GM21423 (cell line): ENCODE measurements at regions not wholly inside any gene's neighbourhood (a gene's known extent, or its start where the extent isn't known, plus 50 kb on each side); places are given as distances from the start of the nearest gene placed in this dataset.

ENCODE experiments used
- ATAC-seq: cut with Tn5 transposase; IDR thresholded peaks from one replicate; pipeline ENCODE4 v1.9.1; 2021; ENCODE audit warnings: mild to moderate bottlenecking, moderate library complexity; ENCODE audit not compliant: unreplicated experiment

DNA sequence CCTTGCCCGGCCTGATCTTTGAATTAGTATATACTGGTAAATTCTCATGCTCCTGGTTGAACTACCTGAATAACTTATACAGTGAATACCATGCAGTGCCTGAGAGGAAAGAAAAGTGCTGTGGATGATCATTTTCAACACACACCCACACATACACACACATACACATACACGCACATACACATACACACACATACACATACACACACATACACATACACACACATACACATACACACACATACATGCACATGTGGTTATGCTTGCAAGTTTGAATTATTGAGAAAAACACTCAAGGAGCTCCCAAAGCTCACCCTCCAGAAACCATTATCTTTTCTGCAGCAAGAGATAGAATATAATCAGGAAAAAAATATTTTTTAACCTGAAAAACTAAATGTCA, 366.9 kb upstream of the RASGEF1B start:
- ATAC-seq: no peak

DNA sequence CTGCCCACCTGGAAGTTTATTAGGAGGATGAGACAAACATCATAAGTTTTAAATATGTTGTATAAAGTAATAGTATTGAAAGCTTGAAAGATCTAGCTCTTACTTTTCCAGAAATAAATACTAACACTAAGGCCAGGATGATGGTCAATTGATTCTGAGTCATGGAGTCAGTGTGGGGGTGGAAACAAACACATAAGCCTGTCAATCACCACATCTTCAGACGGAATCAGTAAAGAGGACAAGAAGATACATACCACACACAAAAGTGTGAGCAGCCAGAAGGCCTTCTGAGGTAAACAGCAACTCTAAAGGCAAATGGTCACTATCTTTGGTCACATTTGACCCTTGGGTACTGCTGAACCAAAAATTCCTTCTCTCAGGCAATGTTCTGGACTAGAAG, 365.0 kb upstream of the RASGEF1B start:
- no peak for ATAC-seq

GRCh38 chr4:81833576-81833975, 361.9 kb upstream of the RASGEF1B start:
- ATAC-seq: no peak

- no peak for ATAC-seq
Measured at GRCh38 chr4:81828991-81829390, 357.3 kb upstream of the RASGEF1B start.

DNA sequence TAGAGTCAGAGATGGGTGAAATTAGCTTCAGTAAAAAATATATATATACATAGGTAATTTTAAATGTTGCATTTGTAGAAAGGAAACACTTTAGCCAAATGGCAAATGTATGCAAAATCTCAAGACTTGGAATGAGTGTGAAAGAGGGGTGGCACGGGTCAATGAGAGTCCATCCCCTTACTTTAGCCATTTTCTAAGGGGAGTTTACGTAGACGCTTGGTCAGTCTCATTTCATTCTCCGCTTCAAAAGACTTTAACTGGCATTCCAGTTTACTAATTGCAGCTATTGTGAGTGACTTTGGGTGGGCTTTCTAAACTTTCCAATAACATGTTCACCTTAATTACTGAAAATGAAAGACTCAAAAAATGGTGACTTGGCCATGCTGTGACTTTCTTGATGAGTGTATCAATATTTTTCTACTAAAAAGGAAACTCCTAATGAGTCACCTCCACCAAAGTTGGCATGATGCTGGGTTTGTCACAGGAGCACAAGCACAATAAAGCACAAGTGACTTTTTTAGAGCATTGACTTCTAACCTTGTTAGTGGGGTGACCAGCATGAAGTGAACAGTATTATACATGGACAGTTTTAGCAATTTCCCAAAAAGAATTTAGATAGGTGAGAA, 356.0 kb upstream of the RASGEF1B start:
- ATAC-seq: peak; percentile 81

GRCh38 chr4:81826817-81827424, 355.2 kb upstream of the RASGEF1B start:
- ATAC-seq: no peak

DNA sequence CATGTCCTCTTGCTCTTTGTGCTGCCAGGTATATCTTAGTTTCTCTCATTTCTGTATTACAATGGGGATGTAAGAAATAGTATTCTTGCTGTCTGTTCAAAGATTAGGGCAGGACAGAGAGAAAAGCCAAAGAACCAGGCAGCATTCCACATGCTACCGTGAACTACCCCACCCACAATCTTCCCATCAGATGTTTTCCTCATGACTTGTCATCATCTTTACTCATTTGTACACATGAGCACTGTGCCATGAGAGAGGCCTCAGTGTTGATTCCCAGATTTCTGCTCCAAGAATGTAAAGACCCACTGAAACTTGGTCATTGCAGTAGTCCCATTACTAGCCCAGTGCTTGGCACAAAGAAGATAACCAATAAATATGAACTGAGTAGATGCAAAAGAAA, 354.6 kb upstream of the RASGEF1B start:
- ATAC-seq: no peak

GRCh38 chr4:81818385-81818920, 346.7 kb upstream of the RASGEF1B start:
- ATAC-seq: no peak

- no peak for ATAC-seq
Measured at GRCh38 chr4:81816031-81816761, 344.5 kb upstream of the RASGEF1B start.

DNA sequence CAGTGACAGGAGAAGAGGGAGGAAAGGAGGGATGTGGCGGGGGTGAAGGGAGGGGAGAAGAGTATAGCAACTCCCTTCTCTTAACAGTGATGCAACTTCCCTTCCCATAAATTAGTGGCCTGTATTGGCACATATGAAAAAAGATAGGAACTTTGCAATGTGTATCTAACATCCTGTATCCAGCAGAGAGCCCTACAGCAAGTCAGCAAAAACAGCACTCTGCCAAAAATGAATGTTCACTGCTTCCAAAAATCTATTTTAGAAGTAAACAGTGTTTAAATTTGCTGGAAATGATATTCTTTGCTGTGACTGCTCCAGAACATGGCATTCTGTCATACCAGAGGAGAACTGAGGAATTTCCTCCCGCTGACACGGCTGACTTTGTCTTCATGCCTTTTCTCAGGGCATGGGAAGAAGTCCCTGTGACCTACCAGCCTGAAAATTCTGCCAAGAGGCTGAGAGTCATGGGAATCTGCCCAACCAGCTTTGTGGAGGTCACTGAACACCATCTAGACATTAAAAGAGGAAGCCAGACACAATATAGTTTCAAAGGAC, 343.4 kb upstream of the RASGEF1B start:
- ATAC-seq: no peak

GRCh38 chr4:81811562-81812293, 340.0 kb upstream of the RASGEF1B start:
- ATAC-seq: no peak

DNA sequence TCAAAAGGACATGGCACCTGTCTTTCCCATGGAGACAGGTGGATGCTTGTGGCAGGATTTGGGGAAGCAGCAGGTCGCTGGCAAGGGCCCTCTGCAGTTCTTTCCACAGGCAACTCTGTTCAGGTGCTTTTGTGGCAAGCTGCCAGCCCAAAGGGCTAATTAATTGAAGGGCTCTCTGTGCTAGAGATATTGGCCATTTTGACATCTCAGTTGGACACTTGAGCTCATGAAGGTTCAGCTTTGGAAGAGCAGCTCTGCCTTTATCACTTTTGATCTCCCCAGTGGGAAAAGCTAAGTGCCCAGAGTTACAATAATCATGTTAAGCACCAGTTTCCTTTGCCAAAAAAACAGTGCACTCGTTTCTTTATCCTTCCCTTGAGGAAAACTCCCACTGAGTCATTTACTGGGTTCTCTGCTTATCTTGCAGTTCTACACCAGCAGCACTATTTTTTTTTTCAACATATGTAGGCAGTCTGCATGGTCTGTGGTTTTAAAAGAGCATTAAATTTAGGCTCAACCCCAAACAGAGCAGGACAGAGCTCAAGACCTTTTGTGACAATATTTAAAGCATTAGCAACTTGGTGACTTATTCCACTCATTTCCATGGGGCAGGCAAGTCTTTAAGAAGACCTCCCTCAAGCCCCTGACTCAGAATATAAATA, 336.4 kb upstream of the RASGEF1B start:
- ATAC-seq: no peak

DNA sequence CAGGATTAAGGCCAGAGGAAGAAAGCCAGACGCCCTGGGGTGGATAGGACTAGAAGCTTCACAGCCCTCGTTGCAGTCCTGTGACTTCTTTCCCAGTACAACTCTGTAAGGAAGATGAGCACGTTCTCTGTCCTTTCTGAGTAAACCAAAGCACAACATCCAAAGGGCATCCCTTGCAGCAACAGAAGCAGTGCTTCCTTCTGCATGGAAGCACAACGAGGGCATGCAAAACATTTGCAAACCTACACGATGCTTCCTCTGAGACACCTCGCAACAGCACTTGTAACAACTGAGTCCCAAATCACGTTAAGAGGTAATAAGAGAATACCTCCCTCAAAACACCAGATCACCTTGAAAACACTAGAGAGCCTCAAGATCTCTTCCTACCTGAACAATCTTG, 335.7 kb upstream of the RASGEF1B start:
- no peak for ATAC-seq

- ATAC-seq: no peak
Measured at GRCh38 chr4:81806485-81806884, 334.8 kb upstream of the RASGEF1B start.

GRCh38 chr4:81804849-81805248, 333.1 kb upstream of the RASGEF1B start:
- ATAC-seq: no peak

DNA sequence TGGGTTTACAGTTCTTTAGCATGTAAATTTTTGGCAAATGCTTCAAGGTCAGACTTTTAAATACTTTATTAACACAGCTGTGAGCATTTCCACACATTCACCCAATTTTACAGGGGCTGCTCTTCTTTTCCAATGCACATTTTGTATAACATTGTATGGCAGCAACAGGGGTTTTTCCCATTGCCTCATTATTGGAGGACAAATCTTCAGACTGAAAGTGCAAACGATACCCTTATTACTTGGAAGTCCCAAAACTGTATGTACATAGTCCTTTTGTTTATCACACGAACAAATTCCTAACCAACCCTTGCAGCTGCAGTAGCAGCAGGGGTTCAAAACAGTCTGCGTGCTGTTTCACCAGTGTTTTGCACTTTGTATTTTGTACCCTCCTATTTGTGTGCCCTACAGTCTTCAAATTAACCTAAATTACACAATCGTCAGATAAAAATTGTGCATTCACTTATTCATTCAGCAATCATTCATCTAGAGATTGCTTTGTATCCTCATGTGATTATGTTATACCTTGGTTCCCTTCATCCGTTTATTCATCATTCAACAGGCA, 330.7 kb upstream of the RASGEF1B start:
- no peak for ATAC-seq

DNA sequence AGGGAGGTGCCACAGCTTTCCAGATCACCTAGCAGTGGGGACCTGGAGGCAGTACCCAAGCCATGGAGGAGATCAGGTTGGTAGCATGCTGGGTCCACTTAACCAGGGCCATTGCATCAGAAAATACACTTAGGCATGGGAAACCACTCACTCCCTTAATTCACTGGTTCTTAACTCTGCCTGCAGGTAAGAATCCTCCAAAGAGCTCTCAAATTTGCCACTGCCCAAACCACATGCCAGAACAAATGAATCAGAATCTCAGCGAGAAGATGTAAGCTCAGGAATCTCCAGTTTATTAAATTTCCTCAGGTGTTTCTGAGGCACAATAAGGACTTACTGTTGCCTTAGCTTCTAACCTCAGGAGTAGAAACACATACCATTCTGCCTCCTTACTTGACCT, 327.7 kb upstream of the RASGEF1B start:
- no peak for ATAC-seq

GRCh38 chr4:81796790-81797528, 325.3 kb upstream of the RASGEF1B start:
- ATAC-seq: peak; percentile 65

GRCh38 chr4:81792521-81792920, 320.8 kb upstream of the RASGEF1B start:
- no peak for ATAC-seq

DNA sequence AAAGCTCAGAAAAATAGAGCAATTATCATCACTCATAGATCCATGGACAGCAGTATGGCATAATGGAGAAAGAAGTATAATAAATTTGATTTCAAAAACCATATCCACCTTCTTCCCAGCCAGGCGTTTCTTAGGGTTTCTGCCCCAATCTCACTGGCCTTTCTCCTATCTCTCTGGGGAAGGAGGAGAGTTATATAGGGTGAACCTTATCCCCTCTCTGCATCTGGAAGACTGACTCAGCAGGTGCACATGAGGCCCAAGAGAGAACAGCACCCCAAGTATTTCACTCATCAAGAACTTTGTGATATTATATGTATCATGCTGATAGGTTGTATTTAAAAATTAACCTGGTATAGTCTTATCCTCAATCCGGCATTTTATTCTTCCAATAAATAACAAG, 318.8 kb upstream of the RASGEF1B start:
- no peak for ATAC-seq
